HCT116 (cell line): ENCODE measurements at regions not wholly inside any gene's neighbourhood (a gene's known extent, or its start where the extent isn't known, plus 50 kb on each side); places are given as distances from the start of the nearest gene placed in this dataset.

Experiments
- ATAC-seq: fragments of 200-7000 bp; cut with Tn5 transposase; 2 replicates; pipeline ENCODE4 v1.9.1; 2020; ENCODE audit warnings: mild to moderate bottlenecking, moderate library complexity
- BruUV-seq: library from RNA; stranded (reverse); fragments of 400-500 nt; replicated peaks from 2 replicates; lab custom pipeline; 2021; lab: Mats Ljungman, UMichigan
- CTCF ChIA-PET: fragments of 300-600 bp; sonication (Branson Sonifier 250); formaldehyde crosslinking; loops from one replicate; lab custom pipeline; 2021; ENCODE audit warnings: antibody characterized with exemption; lab: Charles Lee
- POLR2A ChIA-PET: fragments of 300-600, 350-600 bp; sonication (Branson Sonifier 250); formaldehyde crosslinking; loops from one replicate; lab custom pipeline; 2021; ENCODE audit warnings: antibody characterized with exemption; lab: Charles Lee
- RAD21 ChIA-PET, 2 experiments: fragments of 300-600 bp; sonication (Branson Sonifier 250); formaldehyde crosslinking; loops; one replicate each; lab custom pipeline; 2023; ENCODE audit warnings: low total read pairs in 2 of 2; ENCODE audit not compliant: uncharacterized antibody in 2 of 2, unreplicated experiment in 2 of 2, low non-redundant PET in 1 of 2; lab: Charles Lee
- DNase-seq: peaks from one replicate; pipeline ENCODE4 v3.0.0-alpha.2; 2010; ENCODE audit warnings: low read depth, low spot score
- H2AFZ ChIP-seq: fragments of 200-600 bp; shearing (Covaris generic), sonication (generic); 2 replicates; pipeline ENCODE4 v1.6.1; 2017; ENCODE audit warnings: low read depth, mixed run types, mixed read lengths, antibody characterized with exemption, low read length; ENCODE audit not compliant: poor library complexity, severe bottlenecking
- H3K27ac ChIP-seq: 2 replicates; pipeline ENCODE4 v1.5.1; 2012; ENCODE audit warnings: low read depth, low read length
- H3K27me3 ChIP-seq: fragments of 200-600 bp; sonication (generic); 2 replicates; pipeline ENCODE4 v1.6.1; 2016; ENCODE audit warnings: mixed run types, low read length, mixed read lengths; ENCODE audit not compliant: insufficient read depth
- H3K36me3 ChIP-seq, 2 experiments: fragments of 200-500 bp in 1 of 2; fragments of 200-600 bp in 1 of 2; sonication (Bioruptor generic) in 1 of 2; sonication (generic) in 1 of 2; 2 replicates each; pipeline versions ENCODE4 v1.5.1 to v1.6.1; 2014 to 2016; ENCODE audit warnings: low read length in 2 of 2, inconsistent platforms in 1 of 2, mixed read lengths in 1 of 2, mixed run types in 1 of 2; ENCODE audit not compliant: insufficient read depth in 2 of 2, control insufficient read depth in 1 of 2
- H3K4me1 ChIP-seq, 2 experiments: fragments of 200-600 bp in 1 of 2; sonication (generic) in 1 of 2; 2 replicates each; pipeline versions ENCODE4 v1.5.1 to v1.6.1; 2012 to 2017; ENCODE audit warnings: low read length in 2 of 2, inconsistent platforms in 1 of 2, mild to moderate bottlenecking in 1 of 2, mixed read lengths in 1 of 2, mixed run types in 1 of 2, moderate library complexity in 1 of 2; ENCODE audit not compliant: insufficient read depth in 2 of 2, control insufficient read depth in 1 of 2
- H3K4me2 ChIP-seq: fragments of 200-600 bp; sonication (generic); 2 replicates; pipeline ENCODE4 v1.6.1; 2017; ENCODE audit warnings: mixed run types, low read length, mixed read lengths
- H3K4me3 ChIP-seq, 2 experiments: fragments of 200-600 bp in 1 of 2; sonication (generic) in 1 of 2; replicated peaks in 1 of 2; 2 replicates each; pipeline ENCODE4 v1.5.1; 2011 to 2016; ENCODE audit warnings: low read length in 2 of 2, control low read depth in 1 of 2, low read depth in 1 of 2, mild to moderate bottlenecking in 1 of 2, mixed read lengths in 1 of 2, mixed run types in 1 of 2
- H3K79me2 ChIP-seq: fragments of 200-600 bp; sonication (generic); 2 replicates; pipeline ENCODE4 v1.6.1; 2017; ENCODE audit warnings: mild to moderate bottlenecking, mixed run types, low read length, moderate library complexity, mixed read lengths; ENCODE audit not compliant: insufficient read depth
- H3K9ac ChIP-seq: fragments of 200-600 bp; sonication (generic); 2 replicates; pipeline ENCODE4 v1.6.1; 2016; ENCODE audit warnings: low read length, mixed read lengths
- H3K9me2 ChIP-seq: fragments of 200-600 bp; sonication (generic), shearing (Covaris generic); 2 replicates; pipeline ENCODE4 v1.6.1; 2017; ENCODE audit warnings: mixed run types, mild to moderate bottlenecking, moderate library complexity; ENCODE audit not compliant: insufficient read depth
- H3K9me3 ChIP-seq, 2 experiments: fragments of 200-500 bp in 1 of 2; fragments of 200-600 bp in 1 of 2; sonication (Bioruptor generic) in 1 of 2; sonication (generic) in 1 of 2; 2 replicates each; pipeline ENCODE4 v1.6.1; 2014 to 2017; ENCODE audit warnings: low read length in 2 of 2, mixed read lengths in 2 of 2, inconsistent platforms in 1 of 2, low read depth in 1 of 2, mild to moderate bottlenecking in 1 of 2, mixed run types in 1 of 2, moderate library complexity in 1 of 2; ENCODE audit not compliant: control insufficient read depth in 1 of 2, insufficient read depth in 1 of 2
- H4K20me1 ChIP-seq: fragments of 200-600 bp; sonication (generic), shearing (Covaris generic); 2 replicates; pipeline ENCODE4 v1.6.1; 2017; ENCODE audit warnings: mixed run types, mild to moderate bottlenecking, moderate library complexity; ENCODE audit not compliant: insufficient read depth
- ATF3 ChIP-seq: IDR thresholded peaks from 2 replicates; pipeline ENCODE4 v1.6.1; 2012
- CBX3 ChIP-seq: IDR thresholded peaks from 2 replicates; pipeline ENCODE4 v1.6.1; 2012; ENCODE audit warnings: low read depth
- CEBPB ChIP-seq: IDR thresholded peaks from 2 replicates; pipeline ENCODE4 v1.6.1; 2012; ENCODE audit warnings: low read depth
- ELF1 ChIP-seq: IDR thresholded peaks from 2 replicates; pipeline ENCODE4 v1.6.1; 2012; ENCODE audit warnings: low read depth, borderline replicate concordance
- EZH2 ChIP-seq: fragments of 200-600 bp; sonication (generic); IDR thresholded peaks from 2 replicates; pipeline ENCODE4 v1.6.1; 2017; ENCODE audit warnings: antibody characterized with exemption, mixed run types
- FOSL1 ChIP-seq: IDR thresholded peaks from 2 replicates; pipeline ENCODE4 v1.6.1; 2012; ENCODE audit warnings: low read depth
- JUND ChIP-seq: IDR thresholded peaks from 2 replicates; pipeline ENCODE4 v1.6.1; 2012
- POLR2A ChIP-seq: IDR thresholded peaks from 2 replicates; pipeline ENCODE4 v1.7.0; 2011; ENCODE audit warnings: borderline replicate concordance; ENCODE audit not compliant: insufficient read depth, insufficient read length; ENCODE audit errors: extremely low read depth
- RAD21 ChIP-seq: IDR thresholded peaks from 2 replicates; pipeline ENCODE4 v1.6.1; 2012; ENCODE audit warnings: low read depth, mild to moderate bottlenecking
- REST ChIP-seq: IDR thresholded peaks from 2 replicates; pipeline ENCODE4 v1.6.1; 2012; ENCODE audit warnings: low read depth
- SP1 ChIP-seq: IDR thresholded peaks from 2 replicates; pipeline ENCODE4 v1.6.1; 2012; ENCODE audit warnings: low read depth
- SRF ChIP-seq: IDR thresholded peaks from 2 replicates; pipeline ENCODE4 v1.6.1; 2012; ENCODE audit warnings: low read depth
- ZFX ChIP-seq: fragments of 450-650 bp; IDR thresholded peaks from 2 replicates; pipeline ENCODE4 v1.6.1; 2017
- intact Hi-C: fragments of 100-400 bp; cut with micrococcal nuclease; formaldehyde crosslinking; loops from 2 replicates; pipeline ENCODE4 v1.10.0; 2022
- TF ChIP-seq, protein P1 (sequence below): IDR thresholded peaks from 2 replicates; pipeline ENCODE4 v1.6.1; 2011; ENCODE audit warnings: mild to moderate bottlenecking, low read length, moderate library complexity; ENCODE audit not compliant: insufficient replicate concordance; ENCODE audit errors: extremely low read depth

GRCh38 chr12:30519535-30519934 lies 176.1 kb downstream of the IPO8 start:
- Histone ChIP-seq H3K9ac (no peak overlapping the region), H3K4me1 (no peaks in the 10 kb centered on the region), H4K20me1 (no peaks in the 10 kb centered on the region), H3K4me3 (no peak overlapping the region), H3K79me2 (no peaks in the 10 kb centered on the region), H3K36me3 (no peaks in the 10 kb centered on the region), H2AFZ (no peak overlapping the region), H3K27ac (no peak overlapping the region), H3K4me2 (no peak overlapping the region), H3K9me3 (no peaks in the 10 kb centered on the region), H3K27me3 (no peaks in the 10 kb centered on the region), H3K9me2 (no peaks in the 10 kb centered on the region)
- intact Hi-C loops, result loop anchor here (10.0 kb wide), 1 partner anchor 825 kb away; no protein-coding TSS in a partner anchor
- TF ChIP-seq CBX3 (no peak), EZH2 (no peak), JUND (no peak), ELF1 (no peak), ATF3 (no peak), FOSL1 (no peak), ZFX (no peak), CEBPB (no peak), SP1 (no peak), REST (no peak), SRF (no peak), POLR2A (no peak), RAD21 (no peak)
- TF ChIP-seq, protein P1, sequence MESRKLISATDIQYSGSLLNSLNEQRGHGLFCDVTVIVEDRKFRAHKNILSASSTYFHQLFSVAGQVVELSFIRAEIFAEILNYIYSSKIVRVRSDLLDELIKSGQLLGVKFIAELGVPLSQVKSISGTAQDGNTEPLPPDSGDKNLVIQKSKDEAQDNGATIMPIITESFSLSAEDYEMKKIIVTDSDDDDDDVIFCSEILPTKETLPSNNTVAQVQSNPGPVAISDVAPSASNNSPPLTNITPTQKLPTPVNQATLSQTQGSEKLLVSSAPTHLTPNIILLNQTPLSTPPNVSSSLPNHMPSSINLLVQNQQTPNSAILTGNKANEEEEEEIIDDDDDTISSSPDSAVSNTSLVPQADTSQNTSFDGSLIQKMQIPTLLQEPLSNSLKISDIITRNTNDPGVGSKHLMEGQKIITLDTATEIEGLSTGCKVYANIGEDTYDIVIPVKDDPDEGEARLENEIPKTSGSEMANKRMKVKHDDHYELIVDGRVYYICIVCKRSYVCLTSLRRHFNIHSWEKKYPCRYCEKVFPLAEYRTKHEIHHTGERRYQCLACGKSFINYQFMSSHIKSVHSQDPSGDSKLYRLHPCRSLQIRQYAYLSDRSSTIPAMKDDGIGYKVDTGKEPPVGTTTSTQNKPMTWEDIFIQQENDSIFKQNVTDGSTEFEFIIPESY, result no peak
- ChIA-PET CTCF (no interaction called here), POLR2A (no interaction called here), RAD21 (no interaction called here)
- BruUV-seq, result no TSS peak
- DNase-seq, result no peak
- ATAC-seq, result no peak
